HG02870 (cell line): ENCODE measurements at regions not wholly inside any gene's neighbourhood (a gene's known extent, or its start where the extent isn't known, plus 50 kb on each side); places are given as distances from the start of the nearest gene placed in this dataset.
"Not testable (repeated sequence)": the region's sequence is repeated elsewhere in the genome, so short reads cannot be mapped to it uniquely, and the experiment has no call there.

Experiments
- ATAC-seq: cut with Tn5 transposase; IDR thresholded peaks from one replicate; pipeline ENCODE4 v1.9.1; 2021; ENCODE audit warnings: mild to moderate bottlenecking, moderate library complexity; ENCODE audit not compliant: unreplicated experiment

GRCh38 chr1:38522915-38523567, 336.5 kb downstream of the RRAGC start:
- ATAC-seq: no peak

GRCh38 chr1:38516560-38516959, 343.0 kb downstream of the RRAGC start:
- no peak for ATAC-seq

GRCh38 chr1:38512789-38513188, 346.8 kb downstream of the RRAGC start:
- no peak for ATAC-seq

- no peak for ATAC-seq
Measured at GRCh38 chr1:38512024-38512767, 347.4 kb downstream of the RRAGC start.

GRCh38 chr1:38508232-38508631, 351.3 kb downstream of the RRAGC start:
- ATAC-seq: no peak

GRCh38 chr1:38507563-38507962, 352.0 kb downstream of the RRAGC start:
- no peak for ATAC-seq

GRCh38 chr1:38505944-38506343, 353.6 kb downstream of the RRAGC start:
- ATAC-seq: no peak

GRCh38 chr1:38502758-38503157, 356.8 kb downstream of the RRAGC start:
- no peak for ATAC-seq

- ATAC-seq: no peak
Measured at GRCh38 chr1:38500891-38501290, 358.7 kb downstream of the RRAGC start.

GRCh38 chr1:38500352-38500751, 359.2 kb downstream of the RRAGC start:
- ATAC-seq: no peak

GRCh38 chr1:38498686-38499085, 360.9 kb downstream of the RRAGC start:
- ATAC-seq: no peak

- ATAC-seq: no peak
Measured at GRCh38 chr1:38497921-38498656, 361.5 kb downstream of the RRAGC start.

GRCh38 chr1:38493306-38493705, 366.3 kb downstream of the RRAGC start:
- ATAC-seq: not testable (repeated sequence)

GRCh38 chr1:38489844-38490270, 369.7 kb downstream of the RRAGC start:
- ATAC-seq: no peak

GRCh38 chr1:38488162-38488898, 371.2 kb downstream of the RRAGC start:
- ATAC-seq: no peak

- no peak for ATAC-seq
Measured at GRCh38 chr1:38487396-38487795, 372.2 kb downstream of the RRAGC start.

- ATAC-seq: no peak
Measured at GRCh38 chr1:38486085-38486484, 373.5 kb downstream of the RRAGC start.

- ATAC-seq: no peak
Measured at GRCh38 chr1:38481871-38482826, 377.4 kb downstream of the RRAGC start.

GRCh38 chr1:38479662-38480061, 379.9 kb downstream of the RRAGC start:
- ATAC-seq: not testable (repeated sequence)

- no peak for ATAC-seq
Measured at GRCh38 chr1:38477811-38478210, 381.8 kb downstream of the RRAGC start.
